KMS-11 (cell line): ENCODE measurements at regions not wholly inside any gene's neighbourhood (a gene's known extent, or its start where the extent isn't known, plus 50 kb on each side); places are given as distances from the start of the nearest gene placed in this dataset.

ENCODE experiments used
- H2AFZ ChIP-seq: fragments of 200-600 bp; sonication (generic); 2 replicates; pipeline ENCODE4 v1.6.1; 2016; ENCODE audit warnings: antibody characterized with exemption, mixed run types, low read depth
- H3K27ac ChIP-seq: fragments of 200-600 bp; sonication (generic); 2 replicates; pipeline ENCODE4 v1.6.1; 2016; ENCODE audit warnings: mild to moderate bottlenecking, mixed run types
- H3K27me3 ChIP-seq: fragments of 200-600 bp; sonication (generic); 2 replicates; pipeline ENCODE4 v1.6.1; 2017; ENCODE audit warnings: mild to moderate bottlenecking, low read depth, mixed run types, moderate library complexity; ENCODE audit not compliant: insufficient read depth
- H3K36me3 ChIP-seq: fragments of 200-600 bp; sonication (generic); 2 replicates; pipeline ENCODE4 v1.6.1; 2017; ENCODE audit warnings: mild to moderate bottlenecking, mixed run types; ENCODE audit not compliant: insufficient read depth
- H3K4me1 ChIP-seq: fragments of 200-600 bp; sonication (generic); 2 replicates; pipeline ENCODE4 v1.6.1; 2016; ENCODE audit warnings: mild to moderate bottlenecking, low read depth, mixed run types; ENCODE audit not compliant: poor library complexity, severe bottlenecking
- H3K4me2 ChIP-seq: fragments of 200-600 bp; sonication (generic); 2 replicates; pipeline ENCODE4 v1.7.0; 2016; ENCODE audit warnings: mild to moderate bottlenecking, mixed run types
- H3K4me3 ChIP-seq: fragments of 200-600 bp; sonication (generic); IDR thresholded peaks from 2 replicates; pipeline ENCODE4 v1.6.1; 2017; ENCODE audit warnings: low read depth, low read length, mixed read lengths; ENCODE audit not compliant: insufficient read depth
- H3K79me2 ChIP-seq: fragments of 200-600 bp; sonication (generic); 2 replicates; pipeline ENCODE4 v1.6.1; 2016; ENCODE audit warnings: low read depth, mixed run types; ENCODE audit not compliant: insufficient read depth
- H3K9ac ChIP-seq: fragments of 200-600 bp; sonication (generic); 2 replicates; pipeline ENCODE4 v1.6.1; 2016; ENCODE audit warnings: mild to moderate bottlenecking, mixed run types
- H4K20me1 ChIP-seq: fragments of 200-600 bp; sonication (generic); 2 replicates; pipeline ENCODE4 v1.6.1; 2016; ENCODE audit warnings: mild to moderate bottlenecking, mixed run types; ENCODE audit not compliant: insufficient read depth
- TF ChIP-seq, protein P1 (sequence below): fragments of 200-600 bp; sonication (generic); conservative IDR thresholded peaks from 2 replicates; pipeline ENCODE4 v1.6.1; 2017; ENCODE audit warnings: low read depth, mild to moderate bottlenecking, antibody characterized with exemption, low read length, moderate library complexity, mixed read lengths

DNA sequence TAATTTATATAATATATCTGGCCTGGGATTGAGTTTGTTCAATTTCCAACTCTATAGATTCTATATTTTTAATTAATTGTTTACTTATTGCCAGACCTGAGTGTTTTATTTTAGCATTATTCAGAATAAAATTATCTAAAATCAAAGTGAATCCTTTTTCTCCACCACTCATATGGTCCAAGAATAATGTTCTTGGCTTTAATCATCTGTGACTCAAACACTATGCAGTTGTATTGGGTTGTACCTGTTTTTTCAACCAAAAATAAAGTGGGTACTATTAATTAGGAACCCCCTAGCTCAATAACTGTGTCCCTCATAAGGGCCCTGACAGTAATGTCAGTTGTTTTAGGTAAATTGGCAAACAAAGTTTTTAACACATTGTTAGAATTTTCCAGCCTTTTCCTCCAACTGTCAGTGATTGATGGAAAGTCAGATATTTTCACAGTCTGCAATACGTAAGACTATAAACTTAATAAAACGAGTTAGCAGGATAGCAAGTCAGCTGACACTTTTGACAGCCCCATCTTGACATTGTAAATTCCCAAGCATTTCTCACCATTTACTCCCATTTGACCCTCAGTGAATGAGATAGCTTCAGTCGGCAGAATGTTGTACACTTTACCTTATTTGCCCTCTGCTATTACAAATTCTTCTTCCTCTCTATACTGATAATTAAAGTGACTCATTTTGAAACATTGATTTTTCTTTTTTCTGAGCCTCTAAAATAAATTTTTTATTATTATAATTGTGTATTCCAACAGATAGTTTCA is 587.4 kb downstream of the METTL4 start:
- Histone ChIP-seq H4K20me1 (no peaks in the 10 kb centered on the region), H3K36me3 (no peaks in the 10 kb centered on the region)
- TF ChIP-seq, protein P1, sequence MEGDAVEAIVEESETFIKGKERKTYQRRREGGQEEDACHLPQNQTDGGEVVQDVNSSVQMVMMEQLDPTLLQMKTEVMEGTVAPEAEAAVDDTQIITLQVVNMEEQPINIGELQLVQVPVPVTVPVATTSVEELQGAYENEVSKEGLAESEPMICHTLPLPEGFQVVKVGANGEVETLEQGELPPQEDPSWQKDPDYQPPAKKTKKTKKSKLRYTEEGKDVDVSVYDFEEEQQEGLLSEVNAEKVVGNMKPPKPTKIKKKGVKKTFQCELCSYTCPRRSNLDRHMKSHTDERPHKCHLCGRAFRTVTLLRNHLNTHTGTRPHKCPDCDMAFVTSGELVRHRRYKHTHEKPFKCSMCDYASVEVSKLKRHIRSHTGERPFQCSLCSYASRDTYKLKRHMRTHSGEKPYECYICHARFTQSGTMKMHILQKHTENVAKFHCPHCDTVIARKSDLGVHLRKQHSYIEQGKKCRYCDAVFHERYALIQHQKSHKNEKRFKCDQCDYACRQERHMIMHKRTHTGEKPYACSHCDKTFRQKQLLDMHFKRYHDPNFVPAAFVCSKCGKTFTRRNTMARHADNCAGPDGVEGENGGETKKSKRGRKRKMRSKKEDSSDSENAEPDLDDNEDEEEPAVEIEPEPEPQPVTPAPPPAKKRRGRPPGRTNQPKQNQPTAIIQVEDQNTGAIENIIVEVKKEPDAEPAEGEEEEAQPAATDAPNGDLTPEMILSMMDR: no peak

DNA sequence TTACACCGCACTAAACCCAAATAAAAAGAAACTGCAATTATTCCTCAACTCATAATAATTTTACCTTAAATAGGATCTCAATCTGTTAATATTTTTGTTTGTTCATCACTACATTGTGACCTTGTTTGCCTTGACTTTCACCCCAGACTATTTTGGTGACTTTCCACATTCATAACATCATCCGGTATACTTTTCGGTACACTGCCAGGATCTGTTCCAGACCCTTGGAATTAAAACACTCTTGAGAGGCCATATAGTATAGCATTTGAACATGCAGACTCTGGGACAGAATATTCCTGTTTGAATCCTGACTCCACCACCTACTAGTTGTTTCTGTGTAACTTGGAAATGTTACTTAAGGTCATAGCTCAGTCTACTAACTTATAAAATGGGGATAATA is 577.4 kb downstream of the METTL4 start:
- Histone ChIP-seq H4K20me1 (no peaks in the 10 kb centered on the region), H3K27me3 (no peaks in the 10 kb centered on the region), H2AFZ (no peak overlapping the region), H3K27ac (no peak overlapping the region), H3K4me1 (no peaks in the 10 kb centered on the region), H3K79me2 (no peaks in the 10 kb centered on the region), H3K4me2 (no peak overlapping the region), H3K36me3 (no peaks in the 10 kb centered on the region), H3K9ac (no peak overlapping the region), H3K4me3 (no peak overlapping the region)
- TF ChIP-seq, protein P1: no peak

More for the DNA sequence above, 587.4 kb downstream of the METTL4 start:
- H3K4me3 ChIP-seq: no peak overlapping the region
- peaks cover 23% of the 10 kb centered on the region for H3K4me1 ChIP-seq
- H3K27me3 ChIP-seq: no peaks in the 10 kb centered on the region
- no peak overlapping the region for H2AFZ ChIP-seq
- no peak overlapping the region for H3K4me2 ChIP-seq
- H3K27ac ChIP-seq: no peak overlapping the region
- no peak overlapping the region for H3K9ac ChIP-seq
- no peaks in the 10 kb centered on the region for H3K79me2 ChIP-seq

DNA sequence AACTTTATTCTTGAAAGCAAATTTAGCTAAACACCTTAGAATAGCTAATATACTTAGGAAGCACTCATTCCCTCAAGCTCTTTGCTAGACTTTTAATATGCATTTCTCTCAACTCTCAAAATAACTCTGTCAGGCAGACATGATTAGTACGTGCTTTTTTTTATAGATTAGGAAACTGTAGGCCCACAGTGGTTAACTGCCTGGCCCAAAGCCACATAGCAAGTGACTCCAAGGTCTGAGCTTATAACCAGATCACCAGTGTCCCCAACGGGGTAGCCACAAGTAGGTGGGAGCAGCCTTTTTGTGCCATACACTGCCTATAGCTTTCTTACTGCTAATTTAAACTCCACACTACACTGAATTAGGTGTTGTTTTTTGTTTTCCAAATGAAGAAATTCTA is 576.8 kb downstream of the METTL4 start:
- H3K4me1 ChIP-seq: no peaks in the 10 kb centered on the region
- H3K4me3 ChIP-seq: no peak overlapping the region
- no peaks in the 10 kb centered on the region for H3K36me3 ChIP-seq
- no peak overlapping the region for H3K27ac ChIP-seq
- no peaks in the 10 kb centered on the region for H3K27me3 ChIP-seq
- H4K20me1 ChIP-seq: no peaks in the 10 kb centered on the region
- no peak overlapping the region for H3K9ac ChIP-seq
- H3K4me2 ChIP-seq: no peak overlapping the region
- H3K79me2 ChIP-seq: no peaks in the 10 kb centered on the region
- TF ChIP-seq, protein P1: no peak
- no peak overlapping the region for H2AFZ ChIP-seq

DNA sequence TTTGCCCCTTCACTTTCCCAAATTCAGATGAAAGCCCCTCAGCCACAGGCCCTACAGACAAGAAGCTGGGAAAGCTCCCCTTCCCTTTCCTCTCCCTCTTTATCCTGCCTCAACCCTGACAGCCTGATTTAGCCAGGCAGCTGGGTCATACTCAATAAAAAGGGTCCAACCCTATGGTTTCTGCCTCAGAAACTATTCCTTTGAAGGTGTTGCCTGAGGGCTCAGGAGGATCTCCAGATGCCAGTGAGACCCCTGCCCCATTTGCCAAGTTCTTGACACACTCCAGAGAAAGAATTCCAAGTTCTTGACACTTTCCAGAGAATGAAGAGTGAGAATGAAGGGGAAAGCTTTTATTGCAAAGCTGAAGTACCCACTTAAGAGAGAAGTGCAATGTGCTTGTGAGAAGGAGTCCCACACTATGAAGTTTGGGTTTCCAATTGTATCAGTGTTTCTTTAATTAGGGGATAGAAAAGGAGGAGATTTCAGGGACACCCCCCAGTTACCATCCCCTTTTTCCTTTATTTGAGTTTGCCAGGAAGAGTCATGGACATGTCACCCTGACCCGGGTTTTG is 576.2 kb downstream of the METTL4 start:
- no peak overlapping the region for H2AFZ ChIP-seq
- H3K27ac ChIP-seq: no peak overlapping the region
- no peak overlapping the region for H3K9ac ChIP-seq
- H3K4me3 ChIP-seq: no peak overlapping the region
- no peaks in the 10 kb centered on the region for H3K27me3 ChIP-seq
- no peaks in the 10 kb centered on the region for H3K79me2 ChIP-seq
- no peaks in the 10 kb centered on the region for H3K36me3 ChIP-seq
- no peaks in the 10 kb centered on the region for H3K4me1 ChIP-seq
- TF ChIP-seq, protein P1: no peak
- no peaks in the 10 kb centered on the region for H4K20me1 ChIP-seq
- no peak overlapping the region for H3K4me2 ChIP-seq
